HG02852 (cell line): ENCODE measurements at regions not wholly inside any gene's neighbourhood (a gene's known extent, or its start where the extent isn't known, plus 50 kb on each side); places are given as distances from the start of the nearest gene placed in this dataset.
"Not testable (repeated sequence)": the region's sequence is repeated elsewhere in the genome, so short reads cannot be mapped to it uniquely, and the experiment has no call there.

Source experiments
- ATAC-seq: cut with Tn5 transposase; IDR thresholded peaks from one replicate; pipeline ENCODE4 v1.9.1; 2021; ENCODE audit warnings: mild to moderate bottlenecking, moderate library complexity; ENCODE audit not compliant: unreplicated experiment

- no peak for ATAC-seq
Observed at GRCh38 chr2:153308466-153308865, 170.1 kb downstream of the RPRM start.

DNA sequence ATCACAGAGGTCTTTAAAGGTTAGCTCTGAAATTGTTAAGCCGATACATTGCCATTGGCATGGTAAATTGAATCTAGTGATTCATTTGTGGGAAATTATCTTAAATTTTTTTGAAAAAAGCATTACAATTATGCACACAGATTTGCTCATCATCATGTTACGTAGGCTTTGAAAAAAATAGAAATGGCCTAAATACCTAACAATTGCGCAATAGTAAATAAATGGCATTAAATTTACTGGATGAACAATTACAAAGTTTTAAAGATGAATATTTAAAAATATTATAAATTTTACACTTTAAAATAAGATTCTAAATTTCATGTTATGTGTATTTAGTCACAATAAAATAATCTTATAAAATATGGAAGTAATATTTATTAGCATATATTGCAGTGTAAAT is 171.3 kb downstream of the RPRM start:
- no peak for ATAC-seq

DNA sequence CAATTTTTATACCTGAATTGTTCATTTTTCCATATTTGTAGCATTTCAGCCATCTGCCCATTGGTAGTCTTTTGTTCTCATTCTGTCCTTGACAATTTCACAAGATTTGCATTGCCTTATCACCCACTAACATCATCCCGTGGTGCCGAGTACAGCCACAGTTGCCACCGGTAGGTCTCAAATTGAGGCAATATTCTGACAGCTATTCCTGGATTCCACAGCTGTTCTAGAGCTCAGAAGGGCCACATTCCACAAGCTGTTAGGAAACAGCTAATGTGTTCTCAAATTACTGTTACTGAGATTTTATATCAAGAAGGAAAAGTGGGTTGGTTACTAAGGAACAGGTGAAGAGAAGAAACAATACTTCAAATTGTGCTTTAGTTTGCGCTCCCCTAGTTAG is 178.8 kb downstream of the RPRM start:
- ATAC-seq, result no peak

DNA sequence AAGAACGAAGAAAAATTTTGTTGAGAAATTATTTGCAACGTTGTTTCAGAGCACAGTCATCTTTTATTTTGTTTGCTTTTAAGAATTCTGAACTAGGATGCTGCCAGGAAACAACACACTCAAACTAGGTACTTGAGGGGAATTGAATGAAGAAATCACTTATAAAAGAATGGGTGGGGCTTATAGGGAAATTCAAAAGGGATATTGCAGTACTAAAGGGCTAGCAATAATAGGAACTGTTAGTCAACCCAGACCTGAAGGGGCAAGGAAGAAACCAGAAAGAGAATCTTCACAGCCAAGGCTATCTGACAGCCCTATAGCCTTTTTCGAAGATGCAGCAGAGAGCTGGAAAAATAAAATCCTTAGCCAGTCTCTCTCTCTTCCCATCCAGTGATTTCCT is 179.3 kb downstream of the RPRM start:
- ATAC-seq, result no peak

DNA sequence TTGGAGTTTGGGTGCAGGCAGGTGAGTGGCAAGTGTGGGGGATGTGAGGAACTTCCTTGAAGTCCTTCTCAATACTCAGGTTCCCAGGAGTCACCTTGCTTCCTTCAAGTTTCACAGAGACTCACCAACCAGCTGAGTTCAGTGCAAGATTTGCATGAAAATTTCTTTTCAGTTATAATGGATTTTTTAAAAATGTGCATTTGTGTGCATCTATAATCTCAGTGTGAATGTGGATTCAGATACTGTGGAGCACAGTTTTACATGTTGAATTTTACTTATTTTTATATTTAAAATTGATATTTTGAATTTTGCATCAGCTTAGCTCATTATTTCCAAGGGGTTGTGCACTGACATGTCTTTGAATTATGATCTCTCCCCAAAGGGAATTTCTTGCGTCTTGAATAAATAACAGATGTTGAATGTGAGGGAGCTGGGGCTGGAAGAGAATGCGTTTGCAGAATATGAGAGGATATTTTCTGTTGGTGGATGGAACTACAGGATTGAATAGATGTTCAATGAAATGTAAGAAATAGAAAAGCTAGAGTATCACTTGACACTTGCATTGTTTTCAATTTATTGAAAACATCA is 184.3 kb downstream of the RPRM start:
- no peak for ATAC-seq

DNA sequence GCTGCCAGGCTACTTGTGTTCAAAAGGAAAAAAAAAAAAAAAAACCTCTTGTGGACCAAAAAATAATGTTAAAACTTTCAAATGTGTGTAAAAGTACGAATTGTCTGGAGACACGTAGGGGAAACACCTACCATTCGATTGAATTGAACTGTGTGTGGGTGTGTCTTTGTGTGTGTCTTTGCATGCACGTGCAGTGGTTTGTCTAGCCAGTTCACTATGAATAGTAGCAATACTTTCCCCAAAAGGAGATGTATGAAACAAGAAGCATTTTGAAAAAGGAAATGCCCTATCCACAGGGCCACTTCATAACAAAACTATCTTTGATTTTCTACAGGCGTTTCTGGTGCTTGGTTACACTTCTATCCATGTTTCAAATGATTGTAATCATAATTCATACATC is 186.8 kb downstream of the RPRM start:
- ATAC-seq, result no peak

DNA sequence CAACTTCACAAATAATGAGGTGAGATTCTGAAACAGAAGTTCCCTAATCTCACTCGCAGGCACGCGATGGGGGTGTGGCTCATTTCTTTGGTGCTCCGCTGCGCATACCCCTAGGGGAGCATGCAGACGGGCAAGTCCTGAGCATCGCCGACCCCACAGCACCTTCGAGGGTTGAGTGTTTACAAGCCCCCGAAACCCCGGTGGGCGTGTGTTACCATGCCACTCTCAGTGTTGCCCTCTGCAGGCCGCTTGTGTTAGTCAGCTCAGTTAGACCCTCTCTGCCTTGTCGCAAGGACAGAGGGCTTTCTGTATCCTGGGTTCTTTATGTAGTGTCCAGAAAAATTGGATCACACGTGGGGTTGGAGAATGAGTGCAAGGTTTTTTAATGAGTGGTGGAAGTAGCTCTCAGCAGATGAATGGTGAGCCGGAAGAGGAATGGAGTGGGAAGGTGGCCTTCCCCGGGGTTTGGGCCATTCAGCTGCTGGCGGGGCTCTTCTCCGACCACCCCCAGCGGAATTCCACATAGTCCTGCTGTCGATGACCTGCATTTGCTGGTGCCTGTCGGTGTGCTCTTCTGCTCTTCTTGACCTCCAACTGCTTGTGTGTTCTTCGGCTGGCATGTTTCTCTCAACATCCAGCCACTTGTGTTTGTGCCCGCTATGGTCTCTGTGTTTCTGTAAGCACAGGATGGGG is 191.3 kb downstream of the RPRM start:
- ATAC-seq, result peak; percentile 55

DNA sequence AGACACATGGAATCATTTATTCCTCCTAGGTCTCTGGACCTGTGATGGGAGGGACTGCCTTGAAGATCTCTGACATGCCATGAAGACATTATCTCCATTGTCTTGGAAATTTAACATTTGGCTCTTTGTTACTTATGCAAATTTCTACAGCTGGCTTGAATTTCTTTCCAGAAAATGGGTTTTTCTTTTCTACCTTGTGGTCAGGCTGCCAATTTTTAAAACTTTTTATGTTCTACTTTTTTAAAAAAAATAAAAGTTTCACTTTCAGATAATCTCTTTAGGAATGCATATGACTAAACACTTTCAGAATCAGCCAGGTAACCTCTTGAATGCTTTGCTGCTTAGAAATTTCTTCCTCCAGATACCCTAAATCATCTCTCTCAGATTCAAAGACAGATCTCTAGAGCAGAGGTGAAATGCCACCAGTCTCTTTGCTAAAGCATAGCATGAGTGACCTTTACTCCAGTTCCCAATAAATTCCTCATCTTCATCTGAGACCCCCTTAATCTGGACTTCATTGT is 209.6 kb downstream of the RPRM start:
- ATAC-seq, result no peak

DNA sequence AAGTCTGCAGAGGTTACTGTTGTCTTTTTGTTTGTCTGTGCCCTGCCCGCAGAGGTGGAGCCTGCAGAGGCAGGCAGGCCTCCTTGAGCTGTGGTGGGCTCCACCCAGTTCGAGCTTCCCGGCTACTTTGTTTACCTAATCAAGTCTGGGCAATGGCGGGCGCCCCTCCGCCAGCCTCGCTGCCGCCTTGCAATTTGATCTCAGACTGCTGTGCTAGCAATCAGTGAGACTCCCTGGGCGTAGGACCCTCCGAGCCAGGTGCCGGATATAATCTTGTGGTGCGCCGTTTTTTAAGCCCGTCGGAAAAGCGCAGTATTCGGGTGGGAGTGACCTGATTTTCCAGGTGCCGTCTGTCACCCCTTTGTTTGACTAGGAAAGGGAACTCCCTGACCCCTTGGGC is 221.7 kb downstream of the RPRM start:
- ATAC-seq, result not testable (repeated sequence)

DNA sequence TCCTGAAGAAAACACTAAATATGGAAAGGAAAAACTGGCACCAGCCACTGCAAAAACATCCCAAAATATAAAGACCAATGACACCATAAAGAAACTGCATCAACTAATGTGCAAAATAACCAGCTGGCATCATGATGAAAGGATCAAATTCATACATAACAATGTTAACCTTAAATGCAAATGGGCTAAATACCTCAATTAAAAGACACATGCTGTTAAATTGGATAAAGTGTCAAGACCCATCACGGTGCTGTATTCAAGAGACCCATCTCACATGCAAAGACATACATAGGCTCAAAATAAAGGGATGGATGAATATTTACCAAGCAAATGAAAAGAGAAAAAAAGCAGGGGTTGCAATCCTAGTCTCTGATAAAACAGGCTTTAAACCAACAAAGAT is 231.9 kb downstream of the RPRM start:
- not testable (repeated sequence) for ATAC-seq

- peak; percentile 80 for ATAC-seq
Observed at GRCh38 chr2:153235516-153235915, 243.0 kb downstream of the RPRM start.

- no peak for ATAC-seq
Observed at GRCh38 chr2:153232464-153232863, 246.1 kb downstream of the RPRM start.

DNA sequence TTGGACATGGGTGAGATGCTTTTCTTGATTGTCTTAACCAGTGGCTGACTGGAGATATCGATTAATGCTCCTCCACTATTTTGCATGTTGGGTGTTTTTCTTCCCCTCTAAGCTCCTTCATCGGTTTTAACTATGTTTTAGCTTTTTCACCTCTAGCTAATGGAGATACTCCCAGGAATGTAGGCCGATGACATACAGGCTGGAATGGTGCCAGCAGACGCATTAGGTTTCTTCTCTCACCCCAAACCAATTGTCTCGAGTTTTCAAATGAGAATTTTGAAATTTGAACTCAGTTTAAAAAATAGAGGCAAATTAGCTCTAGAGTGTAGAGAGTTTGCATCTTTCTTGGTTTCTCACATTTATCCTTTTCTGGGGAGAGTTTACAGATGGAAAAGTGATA is 247.6 kb downstream of the RPRM start:
- no peak for ATAC-seq

- no peak for ATAC-seq
Observed at GRCh38 chr2:153228904-153229303, 249.7 kb downstream of the RPRM start.

DNA sequence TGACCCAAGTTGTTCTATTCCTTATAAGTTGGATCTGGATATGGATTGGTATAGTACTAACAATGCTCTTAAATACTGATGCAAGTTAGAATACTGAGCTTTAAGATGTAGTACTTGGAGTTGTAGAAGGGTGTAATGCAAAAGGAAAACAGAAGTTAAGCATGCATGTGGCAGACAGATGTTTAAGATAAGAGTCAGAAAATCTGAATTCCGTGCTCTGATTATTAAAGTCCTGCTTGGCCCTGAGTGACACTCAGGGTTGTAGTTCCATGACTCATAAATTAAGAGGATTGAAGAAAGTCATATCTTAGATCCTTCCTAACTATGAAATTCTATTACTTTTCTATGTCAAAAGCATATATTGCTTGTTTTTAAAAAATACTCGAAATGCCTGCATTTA is 250.6 kb downstream of the RPRM start:
- no peak for ATAC-seq

DNA sequence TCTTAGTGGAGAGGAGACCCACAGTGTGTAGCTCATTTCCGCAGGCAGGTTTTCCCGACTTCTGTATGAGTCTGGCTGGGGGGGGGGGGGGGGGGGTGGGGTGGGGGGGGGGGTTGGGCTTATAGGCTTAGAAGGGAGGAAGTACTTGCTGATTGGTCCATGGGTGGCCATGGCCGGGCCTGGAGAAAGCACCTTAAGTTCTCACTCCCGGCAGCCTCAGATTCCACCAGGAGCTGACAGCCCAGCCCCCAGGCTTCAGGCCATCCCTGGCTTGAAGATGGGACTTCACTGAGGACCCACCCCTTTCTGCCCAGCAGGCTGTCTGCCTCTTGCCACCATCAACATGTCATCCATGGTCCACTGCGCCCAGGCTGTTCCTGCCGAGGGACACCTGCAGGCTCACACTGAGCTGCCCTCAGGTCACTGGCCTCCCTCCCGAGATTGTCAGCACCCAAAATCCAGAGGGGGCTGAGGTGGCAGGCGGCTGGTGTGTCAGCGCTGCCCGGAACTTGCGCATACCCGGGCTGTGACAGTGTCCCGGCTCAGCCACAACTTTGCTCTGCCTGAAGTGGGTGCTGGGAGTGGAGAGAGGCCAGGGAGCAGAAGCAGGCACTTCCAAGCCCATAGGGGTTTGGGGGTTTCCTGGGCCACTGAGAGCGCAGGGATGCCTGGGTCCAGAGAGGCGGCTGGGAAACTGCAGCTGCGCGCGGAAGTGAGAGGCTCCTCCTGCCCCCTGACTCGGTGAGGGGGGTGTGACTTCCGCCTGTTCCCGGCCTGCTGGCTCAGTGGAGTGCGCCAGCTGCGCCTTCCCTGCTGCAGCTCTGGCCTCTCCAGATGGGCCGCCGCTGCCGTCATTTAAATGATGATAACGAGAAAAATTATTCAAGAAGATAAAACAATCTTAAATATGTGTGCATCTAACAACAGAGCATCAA is 256.1 kb downstream of the RPRM start:
- no peak for ATAC-seq

DNA sequence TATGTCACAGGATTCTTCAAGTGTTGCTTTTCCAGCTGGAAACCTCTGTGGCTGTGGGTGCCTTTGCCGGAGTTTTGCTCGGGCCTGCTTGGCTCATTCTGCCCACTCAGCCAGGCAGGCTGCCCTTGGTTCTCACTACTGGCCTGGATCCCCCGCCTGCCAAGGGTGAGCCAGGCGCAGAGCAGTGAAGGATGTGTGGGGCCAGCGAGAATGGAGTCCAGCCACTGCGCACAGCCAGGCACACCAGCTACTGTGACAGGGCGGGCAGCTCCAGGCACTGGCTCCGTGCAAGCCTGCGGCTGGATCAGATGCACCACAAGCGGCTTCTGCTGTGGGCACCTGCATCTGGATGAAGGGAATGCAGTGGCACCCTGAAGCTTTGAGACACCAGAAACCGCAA is 257.1 kb downstream of the RPRM start:
- no peak for ATAC-seq

GRCh38 chr2:153221087-153221486 is 257.5 kb downstream of the RPRM start:
- no peak for ATAC-seq

DNA sequence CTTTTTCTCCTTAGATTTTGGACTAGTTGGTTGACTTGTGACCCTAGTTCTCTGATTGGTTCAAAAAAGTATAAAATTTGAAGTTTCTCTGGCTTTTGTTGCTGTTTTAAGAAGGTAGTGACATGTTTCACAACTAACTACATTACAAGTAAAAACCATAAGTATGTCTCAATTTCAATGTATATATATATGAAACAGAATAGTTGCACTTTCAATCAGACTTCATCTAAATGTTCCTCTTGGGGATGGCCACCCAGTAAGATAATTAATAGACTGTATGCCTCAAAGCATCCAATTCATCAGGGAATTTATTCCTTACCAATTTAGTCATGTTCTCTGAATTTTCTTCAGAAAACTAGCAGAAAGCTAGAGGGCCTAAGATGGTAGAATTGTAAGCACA is 259.7 kb downstream of the RPRM start:
- ATAC-seq, result no peak

GRCh38 chr2:153214337-153214736 is 264.2 kb downstream of the RPRM start:
- no peak for ATAC-seq

DNA sequence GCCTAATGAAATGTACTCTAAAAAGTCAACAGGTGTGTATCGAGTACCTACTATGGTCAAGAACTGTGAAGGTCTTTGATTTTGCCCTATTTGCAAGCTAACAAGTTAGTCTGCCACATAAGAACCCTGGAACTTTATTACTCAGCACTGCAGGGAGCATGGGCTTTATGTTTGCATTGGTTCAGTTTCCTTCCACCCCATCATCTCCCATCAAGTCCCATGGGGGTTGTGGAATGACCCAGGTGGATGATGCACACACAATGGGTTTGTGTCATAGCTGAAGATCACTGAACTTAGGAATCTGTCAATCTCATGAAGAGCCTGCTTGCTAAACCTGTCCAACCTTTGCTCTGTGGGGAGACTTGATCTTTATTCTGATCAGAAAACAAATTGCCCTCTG is 265.5 kb downstream of the RPRM start:
- ATAC-seq, result no peak
